HG03280 (cell line): ENCODE measurements at regions not wholly inside any gene's neighbourhood (a gene's known extent, or its start where the extent isn't known, plus 50 kb on each side); places are given as distances from the start of the nearest gene placed in this dataset.

Experiments used
- ATAC-seq: cut with Tn5 transposase; IDR thresholded peaks from one replicate; pipeline ENCODE4 v1.9.1; 2021; ENCODE audit warnings: mild to moderate bottlenecking, moderate library complexity; ENCODE audit not compliant: unreplicated experiment

DNA sequence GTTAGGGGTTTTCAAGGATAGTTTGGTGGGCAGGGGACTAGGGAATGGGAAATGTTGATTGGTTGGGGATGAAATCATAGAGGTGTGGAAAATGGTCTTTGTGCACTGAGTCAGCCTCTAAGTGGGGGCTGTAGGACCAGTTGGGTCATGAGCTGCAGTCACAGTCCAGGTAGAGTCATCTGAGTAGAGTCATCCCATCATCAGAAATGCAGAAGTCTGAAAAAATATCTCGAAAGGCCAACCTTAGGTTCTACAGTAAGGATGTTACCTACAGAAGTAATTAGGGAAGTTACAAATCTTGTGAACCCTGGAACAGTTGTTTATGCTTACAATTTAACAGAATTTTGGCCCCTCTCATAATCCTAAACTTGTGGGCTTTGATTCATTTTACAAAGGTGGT, 63.4 kb upstream of the AP1S2 start:
- no peak for ATAC-seq

DNA sequence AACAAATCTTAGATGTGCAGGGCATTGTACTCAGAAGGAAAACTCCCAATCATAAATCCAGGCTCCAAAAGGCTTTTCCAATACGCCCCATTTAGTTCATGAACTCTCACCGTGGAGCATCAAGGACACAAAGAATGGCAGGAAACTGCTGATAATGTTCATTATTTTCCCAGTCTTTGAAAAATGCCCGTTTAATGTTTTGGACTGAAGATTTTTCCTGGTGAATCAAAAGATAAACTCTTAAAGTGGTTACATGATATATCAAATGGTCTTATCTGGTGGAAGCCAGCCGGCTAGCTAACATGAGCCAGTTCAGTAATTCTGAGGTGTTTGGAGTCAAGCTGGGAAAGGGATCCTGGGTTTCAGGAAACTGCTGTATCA, 62.1 kb upstream of the AP1S2 start:
- no peak for ATAC-seq

- ATAC-seq = no peak
Measured at GRCh38 chrX:15915959-15916703, 61.5 kb upstream of the AP1S2 start.

- ATAC-seq = no peak
Measured at GRCh38 chrX:15914486-15914885, 59.9 kb upstream of the AP1S2 start.

DNA sequence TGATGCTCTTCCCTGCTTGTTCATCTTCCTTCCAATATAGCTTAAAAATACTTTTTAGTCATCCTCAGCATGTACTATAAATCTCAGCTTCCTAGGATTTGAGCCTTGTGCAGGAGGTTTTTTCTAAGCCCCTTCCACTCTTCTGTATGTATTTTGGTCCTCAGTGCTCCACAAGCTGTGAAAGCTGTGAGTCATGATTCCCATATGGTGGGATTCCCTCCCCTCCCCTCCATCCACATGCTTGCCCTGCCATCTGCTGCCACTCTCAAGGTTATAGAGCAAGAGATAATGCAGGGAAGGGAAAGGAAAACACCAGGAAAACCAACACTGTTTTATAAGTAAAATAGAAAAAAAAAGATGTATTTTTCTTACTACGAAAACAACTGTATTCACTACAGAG, 58.5 kb upstream of the AP1S2 start:
- no peak for ATAC-seq

DNA sequence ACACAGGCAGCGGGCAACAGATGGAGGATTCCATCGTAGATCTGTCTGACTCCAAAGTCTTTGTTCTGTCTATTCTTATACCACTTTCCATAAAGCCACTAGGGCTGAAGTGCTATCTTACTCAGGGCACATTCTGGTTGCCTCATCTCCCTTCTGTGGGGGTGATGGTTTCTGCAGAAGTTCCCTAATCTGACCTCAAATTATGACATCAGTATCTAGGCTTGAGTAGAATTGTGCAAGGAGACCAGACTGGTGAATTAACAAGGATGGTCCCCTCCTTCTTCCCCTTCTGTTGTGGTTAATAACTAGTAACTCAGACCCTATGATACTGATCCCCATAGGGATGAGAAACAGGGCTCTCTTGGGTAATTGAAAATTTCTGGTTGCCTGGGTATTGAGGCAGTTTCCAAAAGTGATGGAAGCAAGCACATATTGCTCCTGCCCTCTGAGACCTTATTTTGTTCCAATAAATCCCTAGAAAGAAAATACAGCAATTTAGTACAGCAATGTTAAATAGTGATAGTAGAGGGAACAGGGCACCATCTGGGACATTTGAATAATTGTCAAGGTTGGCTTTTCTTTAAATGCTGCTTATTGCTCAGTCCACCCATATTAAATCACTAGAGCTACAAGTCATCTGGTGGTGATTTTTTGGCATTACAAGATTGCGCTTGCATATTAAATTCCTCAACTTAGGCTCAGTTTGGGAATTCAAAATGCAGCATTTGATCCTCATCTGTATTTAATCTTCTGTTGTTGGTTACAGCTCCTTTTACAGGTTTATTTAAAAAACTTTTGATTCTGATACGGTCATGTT, 57.3 kb upstream of the AP1S2 start:
- ATAC-seq = no peak

- no peak for ATAC-seq
Measured at GRCh38 chrX:15909605-15910004, 55.0 kb upstream of the AP1S2 start.

GRCh38 chrX:15908603-15909290, 54.1 kb upstream of the AP1S2 start:
- no peak for ATAC-seq

GRCh38 chrX:15906041-15906943, 51.7 kb upstream of the AP1S2 start:
- no peak for ATAC-seq
